Nephron progenitor cell (in vitro differentiated cells): ENCODE measurements at regions not wholly inside any gene's neighbourhood (a gene's known extent, or its start where the extent isn't known, plus 50 kb on each side); places are given as distances from the start of the nearest gene placed in this dataset.
"Not testable (repeated sequence)": the region's sequence is repeated elsewhere in the genome, so short reads cannot be mapped to it uniquely, and the experiment has no call there.

Experiments
- DNase-seq: peaks from one replicate; pipeline ENCODE4 v3.0.0; 2021
- H3K27ac Mint-ChIP-seq: 2 replicates; pipeline ENCODE4 v1.8.0; 2021; ENCODE audit warnings: mild to moderate bottlenecking, moderate library complexity, mixed read lengths
- H3K27me3 Mint-ChIP-seq: 2 replicates; pipeline ENCODE4 v1.8.0; 2021; ENCODE audit warnings: mild to moderate bottlenecking, low read depth, mixed read lengths; ENCODE audit not compliant: poor library complexity
- H3K36me3 Mint-ChIP-seq: 2 replicates; pipeline ENCODE4 v1.8.0; 2021; ENCODE audit warnings: low read depth, mixed read lengths
- H3K4me1 Mint-ChIP-seq: 2 replicates; pipeline ENCODE4 v1.8.0; 2021; ENCODE audit warnings: mixed read lengths
- H3K4me3 Mint-ChIP-seq: 2 replicates; pipeline ENCODE4 v1.8.0; 2021; ENCODE audit warnings: mild to moderate bottlenecking, moderate library complexity, mixed read lengths
- H3K9me3 Mint-ChIP-seq: 2 replicates; pipeline ENCODE4 v1.8.0; 2021; ENCODE audit warnings: mild to moderate bottlenecking, moderate library complexity, mixed read lengths
- CTCF ChIP-seq: fragments of 200-600 bp; sonication (generic); IDR thresholded peaks from 2 replicates; pipeline ENCODE4 v1.5.0; 2021; ENCODE audit warnings: antibody characterized with exemption

- peaks cover 4% of the 10 kb centered on the region for H3K27me3 Mint-ChIP-seq
- no peak overlapping the region for H3K27ac Mint-ChIP-seq
- no peak overlapping the region for H3K4me3 Mint-ChIP-seq
- peaks cover 55% of the 10 kb centered on the region for H3K4me1 Mint-ChIP-seq
- no peaks in the 10 kb centered on the region for H3K36me3 Mint-ChIP-seq
- no peak for TF ChIP-seq CTCF
- H3K9me3 Mint-ChIP-seq = no peaks in the 10 kb centered on the region
- no peak for DNase-seq
Measured at GRCh38 chr16:29182501-29182900, 197.6 kb downstream of the LAT start.

- TF ChIP-seq CTCF = peak; percentile 13
- not testable (repeated sequence) for H3K36me3 Mint-ChIP-seq, H3K4me3 Mint-ChIP-seq, H3K27ac Mint-ChIP-seq, H3K27me3 Mint-ChIP-seq, DNase-seq, H3K9me3 Mint-ChIP-seq
- peaks cover 52% of the 10 kb centered on the region for H3K4me1 Mint-ChIP-seq
Measured at GRCh38 chr16:29181921-29182411, 197.1 kb downstream of the LAT start.

GRCh38 chr16:29181254-29181780 lies 196.5 kb downstream of the LAT start:
- not testable (repeated sequence) for H3K9me3 Mint-ChIP-seq, DNase-seq, H3K36me3 Mint-ChIP-seq, H3K4me3 Mint-ChIP-seq, H3K27me3 Mint-ChIP-seq, H3K27ac Mint-ChIP-seq
- peaks cover 45% of the 10 kb centered on the region for H3K4me1 Mint-ChIP-seq

- DNase-seq, H3K27ac Mint-ChIP-seq, H3K36me3 Mint-ChIP-seq, H3K27me3 Mint-ChIP-seq, H3K4me3 Mint-ChIP-seq, H3K9me3 Mint-ChIP-seq: not testable (repeated sequence)
- peaks cover 34% of the 10 kb centered on the region for H3K4me1 Mint-ChIP-seq
Measured at GRCh38 chr16:29180206-29180600, 195.4 kb downstream of the LAT start.

GRCh38 chr16:29179401-29180205 lies 194.8 kb downstream of the LAT start:
- not testable (repeated sequence) for H3K27me3 Mint-ChIP-seq, DNase-seq, H3K36me3 Mint-ChIP-seq, H3K9me3 Mint-ChIP-seq, H3K27ac Mint-ChIP-seq, H3K4me3 Mint-ChIP-seq
- peaks cover 28% of the 10 kb centered on the region for H3K4me1 Mint-ChIP-seq

- H3K4me3 Mint-ChIP-seq, DNase-seq, H3K36me3 Mint-ChIP-seq, H3K9me3 Mint-ChIP-seq: not testable (repeated sequence)
- H3K4me1 Mint-ChIP-seq = peaks cover 18% of the 10 kb centered on the region
- H3K27ac Mint-ChIP-seq = peak overlapping the region; percentile 25
- H3K27me3 Mint-ChIP-seq = peaks cover 13% of the 10 kb centered on the region
Measured at GRCh38 chr16:29177888-29178726, 193.3 kb downstream of the LAT start.

- not testable (repeated sequence) for DNase-seq, H3K36me3 Mint-ChIP-seq, H3K4me3 Mint-ChIP-seq
- H3K27ac Mint-ChIP-seq = peak overlapping the region; percentile 25
- H3K27me3 Mint-ChIP-seq = peaks cover 15% of the 10 kb centered on the region
- peaks cover 13% of the 10 kb centered on the region for H3K4me1 Mint-ChIP-seq
- peaks cover 14% of the 10 kb centered on the region for H3K9me3 Mint-ChIP-seq
Measured at GRCh38 chr16:29177203-29177887, 192.5 kb downstream of the LAT start.

- H3K9me3 Mint-ChIP-seq = peaks cover 18% of the 10 kb centered on the region
- not testable (repeated sequence) for H3K4me3 Mint-ChIP-seq, DNase-seq, H3K36me3 Mint-ChIP-seq, H3K27ac Mint-ChIP-seq
- H3K4me1 Mint-ChIP-seq = peaks cover 13% of the 10 kb centered on the region
- peaks cover 12% of the 10 kb centered on the region for H3K27me3 Mint-ChIP-seq
Measured at GRCh38 chr16:29176822-29177202, 192.0 kb downstream of the LAT start.

GRCh38 chr16:29176154-29176470 lies 191.3 kb downstream of the LAT start:
- H3K9me3 Mint-ChIP-seq = peaks cover 20% of the 10 kb centered on the region
- H3K27me3 Mint-ChIP-seq = peaks cover 12% of the 10 kb centered on the region
- H3K4me3 Mint-ChIP-seq, H3K36me3 Mint-ChIP-seq, H3K27ac Mint-ChIP-seq, DNase-seq: not testable (repeated sequence)
- H3K4me1 Mint-ChIP-seq = peaks cover 13% of the 10 kb centered on the region

- peaks cover 20% of the 10 kb centered on the region for H3K9me3 Mint-ChIP-seq
- peaks cover 12% of the 10 kb centered on the region for H3K27me3 Mint-ChIP-seq
- H3K27ac Mint-ChIP-seq, H3K36me3 Mint-ChIP-seq, H3K4me3 Mint-ChIP-seq, DNase-seq: not testable (repeated sequence)
- peaks cover 13% of the 10 kb centered on the region for H3K4me1 Mint-ChIP-seq
Measured at GRCh38 chr16:29175411-29176153, 190.7 kb downstream of the LAT start.
